ENCODE measurements at regions not wholly inside any gene's neighbourhood (a gene's known extent, or its start where the extent isn't known, plus 50 kb on each side); places are given as distances from the start of the nearest gene placed in this dataset.

GRCh38 chr2:128783896-128784295 lies 465.2 kb upstream of the HS6ST1 start (continued):
- no peak for TF ChIP-seq ATF1 (CRISPR knock-in tag; IDR thresholded peaks at IDR 0.05)
- no peak for TF ChIP-seq ATF1 (tag; IDR thresholded peaks at IDR 0.05)
- TF ChIP-seq ERF (CRISPR knock-in tag; IDR thresholded peaks at IDR 0.05), result no peak

- WGBS (ENCODE audit: insufficient coverage, low coverage, missing lambda C conversion rate), result 2% methylated on average over 16 of the region's 18 CpGs
- no peak for ATAC-seq
- DNase-seq (ENCODE audit: extremely low read depth in 1 of 4, low spot score in 3 of 4), result no peak
- no peaks in the 10 kb centered on the region for H3K9me3 ChIP-seq (replicated peaks; ENCODE audit: control insufficient read depth, insufficient read depth, low read depth, low read length)
- CTCF ChIA-PET (ENCODE audit: low intra/inter-chr PET ratio), result no interaction called here
- no peak overlapping the region for H3K9ac ChIP-seq (ENCODE audit: insufficient read depth in 1 of 2, low read depth in 2 of 2, low read length in 2 of 2)
- peaks cover 2 to 56% of the 10 kb centered on the region in 2 experiments; a peak in 3 of 5 replicates for H3K27me3 ChIP-seq (ENCODE audit: control insufficient read depth in 2 of 2, insufficient read depth in 2 of 2, low read length in 2 of 2)
- H3K4me2 ChIP-seq (ENCODE audit: insufficient read depth, low read length), result no peak overlapping the region
- no peaks in the 10 kb centered on the region for H4K20me1 ChIP-seq (replicated peaks; ENCODE audit: control insufficient read depth, insufficient read depth, low read length)
- POLR2A ChIA-PET, result interaction anchor here (0.5 to 0.6 kb wide), 3 partner anchors 12 to 407 kb away, joined by 3 read pairs; no protein-coding TSS in a partner anchor
- in situ Hi-C loops (cut with MboI) (no loop called here), intact Hi-C loops (cut with micrococcal nuclease) (no loop called here)
- H3K9me1 ChIP-seq (ENCODE audit: control insufficient read depth, insufficient read depth, low read length), result no peaks in the 10 kb centered on the region
- H3K79me2 ChIP-seq (ENCODE audit: control insufficient read depth, insufficient read depth, low read length), result no peaks in the 10 kb centered on the region
- H3K4me3 ChIP-seq, result no peak overlapping the region
- no peak overlapping the region for H2AFZ ChIP-seq (ENCODE audit: low read depth, low read length)
- no peak for FAIRE-seq
- H3K4me1 ChIP-seq (replicated peaks in 1 of 2; ENCODE audit: control insufficient read depth in 2 of 2, insufficient read depth in 2 of 2, low read length in 2 of 2), result no peaks in the 10 kb centered on the region
- no TSS peak for BruUV-seq (replicated peaks)
- no peak overlapping the region for H3K27ac ChIP-seq (ENCODE audit: extremely low read depth, low read depth, low read length)
- no peaks in the 10 kb centered on the region for H3K36me3 ChIP-seq (ENCODE audit: control insufficient read depth, insufficient read depth, low read length)
- TF ChIP-seq CTBP1 (IDR thresholded peaks at IDR 0.05; ENCODE audit: borderline replicate concordance) (no peak), MCM3 (IDR thresholded peaks at IDR 0.05) (no peak), JUND (IDR thresholded peaks at IDR 0.05; ENCODE audit: borderline replicate concordance, low read depth, low read length) (no peak), JUND (tag; IDR thresholded peaks at IDR 0.05; ENCODE audit: borderline replicate concordance, low read depth, low read length) (no peak), POLR2AphosphoS5 (IDR thresholded peaks at IDR 0.05; ENCODE audit: control insufficient read depth, insufficient read depth, low read depth, low read length) (no peak), CREM (IDR thresholded peaks at IDR 0.05; ENCODE audit: low read depth) (no peak), TEAD4 (IDR thresholded peaks at IDR 0.05; ENCODE audit: low read length) (no peak), TEAD4 (CRISPR knock-in tag; IDR thresholded peaks at IDR 0.05; ENCODE audit: borderline replicate concordance) (no peak), FOSL1 (tag; conservative IDR thresholded peaks at IDR 0.05) (no peak), HDAC8 (tag; IDR thresholded peaks at IDR 0.05) (no peak), HNRNPLL (IDR thresholded peaks at IDR 0.05; ENCODE audit: low read depth, low read length, poor library complexity, severe bottlenecking) (no peak), DLX4 (CRISPR knock-in tag; IDR thresholded peaks at IDR 0.05) (no peak), ZNF121 (CRISPR knock-in tag; conservative IDR thresholded peaks at IDR 0.05) (no peak), ZFP36 (IDR thresholded peaks at IDR 0.05; ENCODE audit: low read depth, low read length, partially characterized antibody) (no peak), L3MBTL2 (IDR thresholded peaks at IDR 0.05) (no peak), ATF7 (IDR thresholded peaks at IDR 0.05) (no peak), DEAF1 (CRISPR knock-in tag; IDR thresholded peaks at IDR 0.05) (no peak)
Measured at GRCh38 chr2:128784626-128785306, 466.1 kb upstream of the HS6ST1 start.
